ENCODE measurements at regions not wholly inside any gene's neighbourhood (a gene's known extent, or its start where the extent isn't known, plus 50 kb on each side); places are given as distances from the start of the nearest gene placed in this dataset.
"Not testable (repeated sequence)": the region's sequence is repeated elsewhere in the genome, so short reads cannot be mapped to it uniquely, and the experiment has no call there.

DNA sequence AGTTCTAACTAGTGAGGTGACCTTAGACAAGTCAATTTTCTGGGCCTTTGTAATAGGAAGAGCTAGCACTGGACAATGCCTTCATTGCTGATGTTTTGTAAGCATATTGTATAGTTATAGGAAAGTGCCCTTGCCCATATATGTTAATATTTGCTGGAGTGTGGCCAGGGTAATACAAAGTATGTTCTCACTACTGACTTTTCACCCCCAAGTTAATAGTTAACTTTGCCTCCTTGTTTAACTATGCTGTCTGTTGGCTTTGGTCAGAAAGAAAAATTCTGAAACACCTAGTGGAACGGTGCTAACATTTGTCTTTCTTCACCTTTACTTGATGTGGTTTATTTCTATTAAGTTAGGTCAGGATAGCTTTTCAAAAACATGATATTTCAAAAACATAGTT, 287.4 kb upstream of the CTNNB1 start:
- DNase-seq = no peak

DNA sequence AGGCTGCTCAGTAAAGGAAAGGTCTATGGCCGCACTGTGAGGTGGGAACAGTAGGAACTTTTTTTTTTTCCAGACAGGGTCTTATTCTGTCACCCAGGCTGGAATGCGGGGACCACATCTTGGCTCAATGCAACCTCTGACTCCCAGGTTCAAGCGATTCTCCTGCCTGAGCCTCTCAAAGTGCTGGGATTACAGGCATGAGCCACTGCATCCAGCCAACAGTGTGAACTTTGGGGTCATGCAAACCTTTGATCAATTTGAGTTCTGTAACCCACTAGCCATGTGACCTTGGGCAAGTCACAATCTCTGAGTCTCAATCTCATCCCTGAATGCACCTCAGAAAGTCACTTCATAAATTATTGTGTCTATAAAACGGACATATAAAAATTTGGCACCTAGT, 286.8 kb upstream of the CTNNB1 start:
- DNase-seq = no peak

DNA sequence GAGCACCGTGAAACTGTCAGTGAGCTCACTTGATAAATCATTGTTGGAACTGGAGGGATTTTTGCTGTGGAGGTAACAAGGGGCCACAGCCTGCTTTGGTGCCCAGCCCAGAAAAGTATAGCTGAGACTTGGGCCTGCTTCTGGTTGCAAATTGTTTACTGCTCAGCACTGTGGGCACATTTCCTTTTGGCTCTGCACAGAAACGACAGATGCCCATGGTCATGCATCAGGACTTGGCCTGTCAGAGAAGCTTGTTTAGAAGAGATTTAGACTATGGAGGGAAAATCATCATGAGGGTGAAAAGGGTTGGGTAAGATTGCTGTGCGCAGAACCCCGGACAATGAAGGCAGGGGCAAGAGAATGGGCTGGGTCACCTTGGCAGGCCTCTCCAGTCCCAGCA, 286.1 kb upstream of the CTNNB1 start:
- no peak for DNase-seq

DNA sequence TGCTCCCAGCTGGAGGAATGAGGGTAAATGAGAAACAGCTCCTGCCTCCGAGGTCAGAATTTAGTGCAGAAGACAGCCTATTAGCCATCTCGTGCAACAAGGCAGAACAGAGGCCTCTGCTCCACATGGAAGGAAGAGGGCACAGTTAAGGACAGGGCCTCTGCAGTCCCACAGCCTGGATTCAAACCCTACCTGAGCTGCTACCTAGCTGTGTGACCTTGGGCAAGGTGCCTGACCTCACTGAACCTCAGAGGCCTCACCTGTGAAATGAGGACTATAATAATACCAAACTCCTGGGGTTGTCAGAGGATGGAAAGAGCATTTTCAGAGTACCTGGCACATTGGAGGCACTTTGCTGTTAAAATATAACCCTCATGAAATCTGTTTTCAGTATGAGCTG, 285.7 kb upstream of the CTNNB1 start:
- DNase-seq = no peak

DNA sequence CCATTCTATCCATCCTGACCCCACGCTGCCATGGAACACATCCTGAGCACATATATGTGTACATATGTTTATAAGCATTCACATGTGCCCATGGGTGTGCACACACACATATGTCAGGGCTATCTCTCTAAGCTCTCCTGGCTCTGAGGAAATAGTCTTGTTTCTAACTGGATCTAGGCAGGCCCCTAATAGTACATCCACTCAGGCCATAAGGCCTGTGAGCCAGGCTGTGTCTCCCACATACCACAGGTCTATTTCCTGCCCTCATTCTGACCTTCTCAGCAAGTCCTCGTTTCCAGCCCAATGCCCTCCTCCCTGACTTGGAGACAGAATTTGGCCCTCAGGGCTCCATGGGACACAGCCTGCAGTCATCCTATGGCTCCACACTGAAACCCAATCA, 284.8 kb upstream of the CTNNB1 start:
- DNase-seq = no peak

DNA sequence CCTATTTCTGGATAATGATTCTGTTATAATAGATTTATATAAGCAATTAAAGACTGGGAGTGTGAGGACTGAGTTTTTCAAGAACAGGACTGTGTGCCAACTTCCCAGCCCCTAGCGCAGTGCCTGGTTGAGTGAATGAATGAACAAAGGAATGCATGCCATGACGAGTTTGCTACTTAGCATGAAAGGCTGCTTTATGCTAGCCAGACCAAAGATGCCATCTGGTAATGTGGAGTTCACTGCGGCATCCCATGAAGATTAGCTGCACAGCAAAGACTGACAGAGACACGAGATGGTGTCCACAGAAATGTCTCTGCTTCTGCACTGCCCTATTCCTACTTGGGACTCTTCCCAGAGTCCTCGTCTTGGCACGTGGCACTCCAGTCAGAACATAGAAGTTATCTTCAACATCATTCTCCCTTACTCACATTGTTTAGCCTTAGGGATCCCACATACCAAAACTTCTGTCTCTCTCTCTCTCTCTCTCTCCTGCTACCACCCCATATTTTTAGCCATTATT, 283.9 kb upstream of the CTNNB1 start:
- no peak for DNase-seq

DNA sequence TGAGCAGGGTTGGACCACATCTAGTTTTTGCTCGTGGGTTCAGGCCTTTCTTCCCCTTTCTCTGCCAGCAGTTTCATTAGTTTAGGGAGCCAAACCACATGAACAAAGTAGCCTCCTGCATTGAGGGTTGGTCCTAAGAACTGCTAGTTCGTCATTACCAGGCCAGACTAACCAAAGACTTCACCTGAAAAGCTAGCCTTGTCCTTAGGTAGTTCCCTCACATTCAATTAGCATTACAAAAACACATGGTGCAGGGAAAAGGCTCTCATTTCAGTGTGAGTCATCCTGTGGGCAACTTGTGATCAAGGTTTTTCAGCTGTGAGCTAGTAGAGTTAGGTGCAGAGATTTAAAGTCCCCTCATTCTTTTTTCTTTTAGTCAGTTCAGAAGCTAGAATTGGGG, 279.3 kb upstream of the CTNNB1 start:
- DNase-seq = no peak

DNA sequence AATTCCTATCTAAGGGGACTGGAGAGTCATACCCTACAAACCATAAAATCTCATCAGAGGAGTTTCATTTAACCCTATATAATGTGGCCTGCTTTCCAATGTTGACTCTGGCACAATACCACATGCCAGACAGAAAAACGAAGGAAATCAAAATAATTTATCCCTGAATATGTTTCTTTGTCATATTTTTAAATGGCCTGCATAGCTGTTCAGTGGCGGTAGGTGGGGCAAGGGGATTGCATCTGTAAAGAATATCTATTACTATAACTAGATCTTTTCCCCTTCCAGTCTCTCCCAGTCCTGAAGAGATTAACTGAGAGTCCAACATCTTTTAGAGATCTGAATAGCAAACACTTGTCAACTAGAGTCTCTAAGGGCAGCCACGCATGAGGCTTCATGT, 278.1 kb upstream of the CTNNB1 start:
- DNase-seq = no peak

DNA sequence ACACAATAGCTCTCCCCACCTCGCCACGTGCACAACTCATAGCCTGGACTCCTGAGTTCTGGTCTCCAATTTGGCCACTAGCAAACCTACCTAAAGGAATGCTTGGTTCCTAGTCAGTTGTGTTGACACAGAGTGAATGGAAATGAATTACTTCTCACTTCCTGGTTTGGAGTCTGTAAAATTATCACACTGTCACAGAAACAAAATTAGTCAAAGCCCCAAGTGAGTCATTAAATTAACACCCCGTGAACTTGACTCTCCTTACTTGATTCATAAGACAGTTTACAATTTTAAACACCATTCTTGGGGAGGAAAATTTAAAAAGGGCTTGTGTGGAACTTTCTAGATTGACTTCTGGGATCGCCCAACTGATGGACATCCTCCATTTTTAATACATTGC, 276.2 kb upstream of the CTNNB1 start:
- DNase-seq = no peak

DNA sequence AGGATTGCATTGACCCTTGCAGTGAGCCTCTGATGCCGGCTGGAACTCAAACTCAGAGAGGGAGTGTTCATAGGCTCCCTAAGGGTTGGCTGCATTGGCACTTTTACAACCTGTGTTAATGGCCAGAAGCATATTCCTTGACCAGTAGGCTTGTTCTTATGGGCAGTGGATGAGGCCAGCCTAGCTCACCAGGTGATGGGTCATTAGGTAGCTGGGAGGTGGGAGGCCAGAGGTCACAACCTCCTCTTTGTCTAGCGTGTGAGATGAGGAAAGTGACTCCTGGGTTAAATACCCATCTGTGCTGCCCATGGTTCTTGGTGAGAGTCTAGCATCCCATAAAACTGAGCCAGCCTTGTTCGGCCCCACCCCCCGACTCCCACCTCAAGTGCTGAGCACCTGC, 275.7 kb upstream of the CTNNB1 start:
- DNase-seq = no peak

DNA sequence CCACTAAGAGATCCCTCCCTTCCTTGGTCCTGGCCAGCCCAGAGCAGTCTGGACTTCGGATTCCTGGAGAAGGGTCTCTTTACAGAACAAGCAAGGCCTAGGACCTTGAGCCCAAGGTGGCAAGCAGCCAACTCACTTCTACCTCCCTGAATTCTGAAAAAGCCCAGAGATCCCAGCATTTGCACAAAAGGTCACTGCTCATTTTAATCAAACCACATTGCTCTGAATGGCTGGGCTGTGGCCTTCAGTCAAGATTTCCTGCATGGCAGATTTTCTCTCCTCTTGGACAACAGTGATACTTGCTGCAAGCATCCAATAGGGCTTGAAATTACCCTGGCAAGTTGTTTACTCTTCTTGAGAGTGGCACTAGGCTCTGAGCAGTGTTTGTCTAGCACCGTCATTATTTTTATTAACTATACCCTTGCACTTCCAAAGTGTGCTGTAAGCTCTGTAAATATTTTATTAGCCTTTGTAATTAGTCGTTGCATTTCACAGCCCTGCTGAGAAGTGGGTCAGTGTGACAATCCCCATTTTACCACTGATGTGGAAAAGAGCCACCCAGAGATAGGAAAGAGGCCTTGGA, 274.7 kb upstream of the CTNNB1 start:
- DNase-seq = no peak

DNA sequence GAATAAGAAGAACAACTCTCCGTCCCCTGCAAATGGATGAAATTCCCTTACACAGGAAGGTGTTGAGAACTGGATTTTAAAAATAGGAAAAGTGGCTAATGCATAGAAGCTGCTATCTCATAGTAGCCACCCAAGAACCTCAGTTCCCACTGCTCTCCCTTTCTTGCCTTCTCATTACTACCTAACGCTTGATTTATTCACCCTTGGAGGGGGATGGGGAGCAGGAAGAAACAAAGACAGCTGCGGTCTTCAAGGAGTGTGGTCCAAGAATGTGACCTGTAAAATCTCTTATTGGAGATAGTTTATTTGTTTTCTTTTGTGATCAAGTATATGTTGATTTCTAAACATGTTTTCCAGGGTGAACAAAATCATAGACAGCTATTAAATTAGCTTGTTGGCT, 274.1 kb upstream of the CTNNB1 start:
- DNase-seq = no peak

DNA sequence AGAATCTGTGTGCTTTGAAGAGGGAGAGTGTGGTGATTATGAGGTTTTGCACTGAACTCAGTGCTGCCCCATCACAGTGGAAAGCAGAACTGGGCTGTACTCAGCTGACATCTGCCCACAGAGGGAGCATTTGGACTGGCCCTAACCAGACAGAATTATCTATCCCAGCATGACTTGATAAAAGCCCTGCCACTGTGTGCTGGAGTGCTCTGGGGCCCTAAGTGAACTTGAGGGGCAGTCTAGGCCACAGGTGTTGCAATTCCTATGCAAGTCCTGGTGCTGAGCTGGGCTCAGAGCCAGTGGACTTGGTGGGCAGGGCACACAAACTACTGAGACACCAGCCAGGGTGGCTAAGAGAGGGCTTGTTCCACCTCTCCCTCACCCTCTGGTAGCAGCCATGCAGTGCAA, 269.2 kb upstream of the CTNNB1 start:
- no peak for DNase-seq

DNA sequence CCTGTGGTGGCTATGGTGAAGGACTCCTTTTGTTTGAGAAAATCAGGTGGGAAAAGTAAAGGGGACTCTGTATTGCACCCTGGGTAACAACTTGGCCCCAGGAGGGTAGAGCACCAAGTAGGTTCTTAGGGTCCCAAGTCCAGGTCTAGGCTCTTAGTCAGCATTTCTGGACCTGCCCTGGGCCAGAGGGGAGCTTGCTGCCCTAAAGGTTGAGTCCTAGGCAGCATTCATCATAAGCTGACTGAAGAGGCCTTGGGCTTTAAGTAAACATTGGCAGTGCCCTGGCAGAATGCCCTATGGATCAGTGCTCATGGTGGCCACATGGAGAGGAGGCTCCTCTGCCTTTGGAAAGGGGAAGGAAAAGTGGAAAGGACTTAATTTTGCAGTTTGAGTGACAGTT, 268.5 kb upstream of the CTNNB1 start:
- no peak for DNase-seq

DNA sequence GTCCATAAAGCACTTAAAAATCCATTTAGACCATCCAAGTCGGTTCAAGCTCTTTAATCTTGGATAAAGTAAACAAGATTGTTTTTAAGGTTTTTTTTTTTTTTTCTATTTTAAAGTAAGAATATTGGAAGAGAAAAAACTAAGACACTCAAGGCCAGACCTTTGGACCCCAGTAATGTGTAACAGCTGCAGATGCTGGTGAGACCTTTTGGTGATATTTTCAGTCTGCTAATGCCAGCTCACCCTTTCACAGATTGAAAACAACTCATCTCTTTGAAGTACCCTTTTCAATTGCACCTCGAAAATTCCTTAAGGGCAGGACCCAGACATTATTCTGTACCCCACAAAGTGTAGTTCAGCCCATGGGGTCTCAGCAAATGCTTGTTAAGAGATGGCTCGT, 260.7 kb upstream of the CTNNB1 start:
- no peak for DNase-seq

DNA sequence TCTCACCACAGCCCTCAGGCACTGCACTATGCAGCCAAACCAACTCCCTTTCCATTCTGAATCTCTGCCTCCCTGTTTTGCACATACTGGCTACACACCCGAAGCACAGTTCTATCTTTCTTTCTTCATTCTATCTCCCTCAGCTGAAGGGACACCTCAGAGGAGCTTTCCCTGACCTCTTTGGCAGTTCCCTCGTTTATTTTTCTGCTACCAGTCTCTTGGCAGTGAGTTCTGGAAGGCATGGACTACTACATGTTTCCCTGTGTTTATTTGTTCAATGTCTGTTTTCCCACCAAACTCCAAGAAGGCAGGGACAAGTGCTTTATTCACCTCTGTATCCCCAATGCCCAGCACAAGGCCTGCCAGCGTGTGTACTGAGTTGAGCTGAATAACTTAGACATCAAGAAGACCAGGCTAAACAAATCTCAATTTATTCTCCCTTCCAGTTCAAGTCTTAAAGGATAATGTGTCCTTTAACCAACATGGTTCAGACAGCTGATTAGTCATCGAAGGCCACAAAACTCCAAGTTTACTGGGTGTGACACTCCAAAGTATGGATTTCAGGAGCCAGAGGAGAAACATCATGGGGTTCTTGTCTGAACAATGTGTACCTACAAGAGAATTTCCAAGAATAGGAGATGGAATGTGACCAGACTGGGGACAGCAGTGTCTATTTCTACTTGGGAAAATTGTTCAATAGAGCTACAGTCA, 260.1 kb upstream of the CTNNB1 start:
- no peak for DNase-seq

DNA sequence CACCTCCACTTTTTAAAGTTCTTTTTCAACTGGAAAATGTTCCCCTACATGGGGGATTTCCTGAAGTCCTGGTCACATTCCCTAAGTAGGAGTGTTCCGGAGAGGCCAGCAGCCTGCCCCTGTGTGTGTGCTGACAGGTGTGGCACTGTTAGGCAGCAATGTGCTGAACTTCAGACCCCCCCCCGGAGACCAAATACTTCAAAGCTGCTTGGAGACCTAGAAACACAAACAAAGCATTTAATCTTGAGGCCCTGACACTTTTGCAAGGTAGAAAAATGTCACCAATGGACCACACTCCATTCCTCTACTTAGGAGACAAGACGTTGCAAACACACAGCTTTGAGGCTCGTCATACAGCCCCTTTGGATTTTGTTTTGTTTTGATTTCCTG, 259.6 kb upstream of the CTNNB1 start:
- DNase-seq = no peak

DNA sequence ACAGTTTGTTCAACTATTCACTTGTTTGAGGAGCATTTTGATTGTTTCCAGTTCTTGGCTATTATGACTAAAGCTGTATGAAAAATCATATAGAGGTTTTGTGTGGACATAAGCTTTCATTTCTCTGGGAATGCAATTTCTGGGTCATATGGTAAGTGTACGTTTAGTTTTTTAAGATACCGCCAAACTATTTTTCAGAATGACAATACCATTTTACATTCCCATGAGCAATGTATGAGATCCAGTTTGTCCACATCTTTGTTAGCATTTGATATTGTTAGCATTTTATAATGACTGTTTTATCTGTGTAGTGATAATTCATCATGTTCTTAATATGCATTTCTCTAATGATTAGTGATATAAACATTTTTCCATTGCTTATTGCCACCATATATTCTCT, 258.7 kb upstream of the CTNNB1 start:
- no peak for DNase-seq

DNA sequence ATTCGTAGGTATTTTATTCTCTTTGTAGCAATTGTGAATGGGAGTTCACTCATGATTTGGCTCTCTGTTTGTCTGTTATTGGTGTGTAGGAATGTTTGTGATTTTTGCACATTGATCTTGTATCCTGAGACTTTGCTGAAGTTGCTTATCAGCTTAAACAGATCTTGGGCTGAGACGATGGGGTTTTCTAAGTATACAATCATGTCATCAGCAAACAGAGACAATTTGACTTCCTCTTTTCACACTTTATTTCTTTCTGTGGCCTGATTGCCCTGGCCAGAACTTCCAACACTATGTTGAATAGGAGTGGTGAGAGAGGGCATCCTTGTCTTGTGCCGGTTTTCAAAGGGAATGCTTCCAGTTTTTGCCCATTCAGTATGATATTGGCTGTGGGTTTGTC, 252.3 kb upstream of the CTNNB1 start:
- not testable (repeated sequence) for DNase-seq

DNA sequence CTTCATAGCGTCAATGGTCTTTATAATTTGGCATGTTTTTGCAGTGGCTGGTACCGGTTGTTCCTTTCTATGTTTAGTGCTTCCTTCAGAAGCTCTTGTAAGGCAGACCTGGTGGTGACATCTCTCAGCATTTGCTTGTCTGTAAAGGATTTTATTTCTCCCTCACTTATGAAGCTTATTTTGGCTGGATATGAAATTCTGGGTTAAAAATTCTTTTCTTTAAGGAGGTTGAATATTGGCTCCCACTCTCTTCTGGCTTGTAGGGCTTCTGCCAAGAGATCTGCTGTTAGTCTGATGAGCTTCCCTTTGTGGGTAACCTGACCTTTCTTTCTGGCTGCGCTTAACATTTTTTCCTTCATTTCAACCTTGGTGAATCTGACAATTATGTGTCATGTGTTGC, 250.0 kb upstream of the CTNNB1 start:
- DNase-seq = not testable (repeated sequence)

DNA sequence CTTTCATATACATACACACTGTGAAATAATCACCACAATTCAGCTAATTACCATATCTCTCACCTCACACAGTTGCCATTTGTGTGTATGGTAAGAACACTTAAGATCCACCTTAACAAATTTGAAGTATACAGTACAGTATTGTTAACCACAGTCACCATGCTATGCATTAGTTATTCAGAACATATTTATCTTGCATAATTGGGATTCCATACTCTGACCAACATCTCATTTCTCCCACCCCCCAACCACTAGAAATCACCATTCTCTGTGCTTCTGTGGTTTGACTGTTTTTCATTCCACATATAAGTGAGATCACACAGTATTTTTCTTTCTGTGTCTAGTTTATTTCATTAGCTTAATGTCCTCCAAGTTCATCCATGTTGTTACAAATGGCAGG, 247.7 kb upstream of the CTNNB1 start:
- no peak for DNase-seq

DNA sequence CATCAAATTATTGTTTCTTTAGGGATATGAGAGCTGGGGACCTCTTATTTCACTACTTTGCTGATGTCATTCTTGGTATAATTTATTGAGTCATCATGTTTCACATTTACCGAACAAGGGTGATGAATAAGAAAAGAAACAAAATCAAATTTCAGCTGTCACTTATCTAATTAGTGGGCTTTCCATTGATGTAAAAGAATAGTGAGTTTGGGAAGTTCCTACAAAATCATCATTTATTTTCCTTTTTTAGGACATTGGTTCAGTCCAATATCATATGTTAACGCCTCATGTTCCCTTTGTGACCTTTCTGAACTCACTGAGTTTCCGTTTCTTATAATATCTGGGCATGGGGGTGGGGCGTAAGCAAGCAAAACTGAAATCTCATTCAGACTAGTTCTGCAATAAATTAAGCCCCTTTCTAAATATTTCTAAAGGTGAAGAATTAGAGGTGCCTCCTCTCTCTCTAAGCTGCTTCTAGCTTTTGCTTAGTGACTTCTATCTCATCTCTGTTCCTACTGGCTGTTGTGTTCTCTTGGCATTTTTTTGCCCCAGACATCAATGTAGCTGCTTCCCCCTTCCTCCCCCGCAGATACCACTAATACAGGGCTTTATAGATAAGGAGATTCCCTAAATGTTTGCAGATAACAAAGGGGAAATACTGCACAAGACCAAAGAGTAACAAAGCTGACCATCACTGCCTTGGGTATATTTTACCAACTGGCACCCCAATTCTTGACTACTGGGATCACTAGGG, 238.0 kb upstream of the CTNNB1 start:
- no peak for DNase-seq

DNA sequence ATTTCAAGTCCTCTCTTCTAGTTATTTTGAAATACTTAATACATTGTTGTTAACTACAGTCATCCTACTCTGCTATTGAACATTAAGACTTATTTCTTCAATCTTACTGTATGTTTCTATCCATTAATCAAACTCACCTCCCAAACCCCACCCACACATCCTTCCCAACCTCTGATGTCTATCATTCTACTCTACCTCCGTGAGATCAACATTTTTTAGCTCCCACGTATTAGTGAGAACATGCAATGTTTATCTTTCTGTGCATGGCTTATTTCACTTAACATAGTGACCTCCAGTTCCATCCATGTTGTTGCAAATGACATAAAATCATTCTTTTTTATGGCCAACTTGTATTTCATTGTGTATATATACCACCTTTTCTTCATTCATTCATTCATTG, 236.6 kb upstream of the CTNNB1 start:
- no peak for DNase-seq

DNA sequence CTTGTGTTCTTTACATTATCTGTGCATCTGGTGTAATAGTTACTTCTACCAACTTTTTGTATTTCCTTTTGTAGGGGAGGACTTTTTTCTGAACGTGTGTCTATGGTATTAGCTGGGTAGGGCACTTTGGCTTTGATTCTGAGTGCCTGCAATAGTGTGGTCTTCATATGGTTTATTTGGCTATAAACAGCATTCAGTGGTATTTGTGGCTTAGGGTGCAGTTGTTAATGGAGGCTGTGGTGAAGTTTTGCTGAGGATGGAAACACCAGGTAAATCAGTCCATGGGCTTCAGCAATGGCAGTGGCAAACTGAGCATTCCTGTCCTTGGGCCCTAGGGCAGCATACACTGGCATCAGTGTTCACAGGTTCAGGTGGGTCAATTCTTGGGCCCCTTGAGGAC, 230.6 kb upstream of the CTNNB1 start:
- no peak for DNase-seq
